ENCODE measurements at regions not wholly inside any gene's neighbourhood (a gene's known extent, or its start where the extent isn't known, plus 50 kb on each side); places are given as distances from the start of the nearest gene placed in this dataset.

DNA sequence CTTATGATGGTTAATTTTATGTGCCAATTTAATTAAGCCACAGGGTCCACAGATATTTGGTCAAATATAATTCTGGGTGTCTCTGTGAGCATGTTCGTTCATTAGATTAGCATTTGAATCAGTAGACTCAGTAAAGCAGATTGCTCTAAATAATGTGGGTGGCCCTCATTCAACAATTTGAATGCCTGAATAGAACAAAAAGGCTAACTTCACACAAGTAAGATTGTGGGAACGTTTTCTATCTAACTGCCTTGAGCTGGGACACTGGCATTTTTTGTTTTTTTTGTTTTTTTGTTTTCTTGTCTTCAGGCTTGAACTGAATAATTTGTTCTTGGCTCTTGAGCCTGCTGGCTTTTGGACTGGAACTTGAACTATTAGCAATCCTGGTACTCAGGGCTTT, 292.4 kb upstream of the SPANXN4 start:
- no peak overlapping the region for H3K27ac ChIP-seq (ENCODE audit: extremely low read length, insufficient read depth, low read length)
- in situ Hi-C loops (cut with HindIII; ENCODE audit: extremely low pct_ligation_motif_present, low pct_unique_long_range_greater_than_20kb): no loop called here
- no peaks in the 10 kb centered on the region for H3K36me3 ChIP-seq (replicated peaks in 1 of 2; ENCODE audit: control insufficient read depth in 1 of 2, insufficient read depth in 2 of 2, low read length in 2 of 2)
- CTCF ChIA-PET (ENCODE audit: low intra/inter-chr PET ratio, low total read pairs): no interaction called here
- POLR2A ChIA-PET: no interaction called here
- H3K4me2 ChIP-seq (ENCODE audit: low read depth, low read length): no peak overlapping the region
- TF ChIP-seq CEBPG (CRISPR knock-in tag; IDR thresholded peaks at IDR 0.05): no peak
- TF ChIP-seq YEATS4 (CRISPR knock-in tag; IDR thresholded peaks at IDR 0.05; ENCODE audit: borderline replicate concordance): no peak
- no peak for TF ChIP-seq ZNF841 (CRISPR knock-in tag; IDR thresholded peaks at IDR 0.05; ENCODE audit: borderline replicate concordance)
- no peak for TF ChIP-seq SNRNP70 (IDR thresholded peaks at IDR 0.05; ENCODE audit: low read depth, low read length)
- TF ChIP-seq MEIS2 (CRISPR knock-in tag; IDR thresholded peaks at IDR 0.05): no peak
- ATAC-seq (no peak), DNase-seq (ENCODE audit: low spot score) (no peak), FAIRE-seq (no peak)
- H2AFZ ChIP-seq (ENCODE audit: low read length): no peak overlapping the region
- H3K4me3 ChIP-seq (replicated peaks in 1 of 3; ENCODE audit: insufficient read depth in 1 of 3, low read depth in 2 of 3, low read length in 3 of 3): no peak overlapping the region
- H4K20me1 ChIP-seq (ENCODE audit: insufficient read depth, low read length): no peaks in the 10 kb centered on the region
- H3K79me2 ChIP-seq (ENCODE audit: insufficient read depth, low read length): no peaks in the 10 kb centered on the region
- no peak overlapping the region for H3K9ac ChIP-seq (ENCODE audit: insufficient read depth, low read depth, low read length)
- no TSS peak for BruUV-seq (replicated peaks)
- 0% methylated on average over 2 of the region's 2 CpGs for WGBS (ENCODE audit: low lambda C conversion rate)
- H3K27me3 ChIP-seq (ENCODE audit: control insufficient read depth in 1 of 2, insufficient read depth in 2 of 2, low read length in 2 of 2): no peaks in the 10 kb centered on the region
- H3K4me1 ChIP-seq (ENCODE audit: insufficient read depth, low read length): no peaks in the 10 kb centered on the region
- H3K9me3 ChIP-seq (ENCODE audit: low read length): peaks cover 62% of the 10 kb centered on the region
- intact Hi-C loops (cut with micrococcal nuclease; ENCODE audit: unreplicated experiment): no loop called here

DNA sequence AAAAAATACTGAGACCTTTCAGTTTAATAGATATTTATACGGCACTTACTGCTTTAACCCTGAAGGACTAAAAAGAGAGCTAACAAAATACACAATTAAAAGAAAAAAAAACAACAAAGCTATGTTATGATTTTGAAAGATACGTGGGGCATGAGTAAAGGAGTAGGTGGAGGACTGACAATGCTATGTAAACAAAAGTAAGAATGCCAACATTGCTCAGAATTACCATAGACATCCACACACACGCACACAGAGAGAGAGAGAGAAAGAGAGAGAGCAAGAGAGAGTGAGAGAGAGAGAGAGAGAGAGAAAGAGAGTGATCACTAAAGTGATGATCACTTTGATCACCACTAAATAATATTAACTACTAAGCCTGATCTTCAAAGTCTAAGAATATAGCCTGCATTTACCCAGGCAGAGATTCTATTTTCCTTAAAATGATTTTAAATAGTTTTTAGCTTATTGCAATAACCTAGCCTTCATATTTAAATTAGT, 313.9 kb upstream of the SPANXN4 start:
- ChIA-PET CTCF (ENCODE audit: low intra/inter-chr PET ratio, low total read pairs) (no interaction called here), POLR2A (no interaction called here)
- no peaks in the 10 kb centered on the region for H3K27me3 ChIP-seq (ENCODE audit: control insufficient read depth in 1 of 2, insufficient read depth in 2 of 2, low read length in 2 of 2)
- DNase-seq (ENCODE audit: low spot score) (no peak), ATAC-seq (no peak), FAIRE-seq (no peak)
- H3K79me2 ChIP-seq (ENCODE audit: insufficient read depth, low read length): no peaks in the 10 kb centered on the region
- H3K4me1 ChIP-seq (ENCODE audit: insufficient read depth, low read length): no peaks in the 10 kb centered on the region
- H4K20me1 ChIP-seq (ENCODE audit: insufficient read depth, low read length): no peaks in the 10 kb centered on the region
- no peak overlapping the region for H3K4me2 ChIP-seq (ENCODE audit: low read depth, low read length)
- 4% methylated on average over 3 of the region's 3 CpGs for WGBS (ENCODE audit: low lambda C conversion rate)
- H3K36me3 ChIP-seq (replicated peaks in 1 of 2; ENCODE audit: control insufficient read depth in 1 of 2, insufficient read depth in 2 of 2, low read length in 2 of 2): no peaks in the 10 kb centered on the region
- no peak overlapping the region for H3K9ac ChIP-seq (ENCODE audit: insufficient read depth, low read depth, low read length)
- H3K9me3 ChIP-seq (ENCODE audit: low read length): peaks cover 37% of the 10 kb centered on the region
- no peak overlapping the region for H3K4me3 ChIP-seq (replicated peaks in 1 of 3; ENCODE audit: insufficient read depth in 1 of 3, low read depth in 2 of 3, low read length in 3 of 3)
- no TSS peak for BruUV-seq (replicated peaks)
- intact Hi-C loops (cut with micrococcal nuclease; ENCODE audit: unreplicated experiment) (no loop called here), in situ Hi-C loops (cut with HindIII; ENCODE audit: extremely low pct_ligation_motif_present, low pct_unique_long_range_greater_than_20kb) (no loop called here)
- H2AFZ ChIP-seq (ENCODE audit: low read length): no peak overlapping the region
- no peak overlapping the region for H3K27ac ChIP-seq (ENCODE audit: extremely low read length, insufficient read depth, low read length)
- TF ChIP-seq ZNF543 (CRISPR knock-in tag; IDR thresholded peaks at IDR 0.05): no peak
- no peak for TF ChIP-seq HOXA9 (CRISPR knock-in tag; IDR thresholded peaks at IDR 0.05; ENCODE audit: borderline replicate concordance)
- TF ChIP-seq TCF12 (IDR thresholded peaks at IDR 0.05): no peak
- no peak for TF ChIP-seq TCF12 (CRISPR knock-in tag; IDR thresholded peaks at IDR 0.05)
- TF ChIP-seq ZNF335 (CRISPR knock-in tag; IDR thresholded peaks at IDR 0.05): no peak
- TF ChIP-seq, protein P1, sequence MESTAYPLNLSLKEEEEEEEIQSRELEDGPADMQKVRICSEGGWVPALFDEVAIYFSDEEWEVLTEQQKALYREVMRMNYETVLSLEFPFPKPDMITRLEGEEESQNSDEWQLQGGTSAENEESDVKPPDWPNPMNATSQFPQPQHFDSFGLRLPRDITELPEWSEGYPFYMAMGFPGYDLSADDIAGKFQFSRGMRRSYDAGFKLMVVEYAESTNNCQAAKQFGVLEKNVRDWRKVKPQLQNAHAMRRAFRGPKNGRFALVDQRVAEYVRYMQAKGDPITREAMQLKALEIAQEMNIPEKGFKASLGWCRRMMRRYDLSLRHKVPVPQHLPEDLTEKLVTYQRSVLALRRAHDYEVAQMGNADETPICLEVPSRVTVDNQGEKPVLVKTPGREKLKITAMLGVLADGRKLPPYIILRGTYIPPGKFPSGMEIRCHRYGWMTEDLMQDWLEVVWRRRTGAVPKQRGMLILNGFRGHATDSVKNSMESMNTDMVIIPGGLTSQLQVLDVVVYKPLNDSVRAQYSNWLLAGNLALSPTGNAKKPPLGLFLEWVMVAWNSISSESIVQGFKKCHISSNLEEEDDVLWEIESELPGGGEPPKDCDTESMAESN (CRISPR knock-in tag; conservative IDR thresholded peaks at IDR 0.05): no peak
- TF ChIP-seq, protein P2, sequence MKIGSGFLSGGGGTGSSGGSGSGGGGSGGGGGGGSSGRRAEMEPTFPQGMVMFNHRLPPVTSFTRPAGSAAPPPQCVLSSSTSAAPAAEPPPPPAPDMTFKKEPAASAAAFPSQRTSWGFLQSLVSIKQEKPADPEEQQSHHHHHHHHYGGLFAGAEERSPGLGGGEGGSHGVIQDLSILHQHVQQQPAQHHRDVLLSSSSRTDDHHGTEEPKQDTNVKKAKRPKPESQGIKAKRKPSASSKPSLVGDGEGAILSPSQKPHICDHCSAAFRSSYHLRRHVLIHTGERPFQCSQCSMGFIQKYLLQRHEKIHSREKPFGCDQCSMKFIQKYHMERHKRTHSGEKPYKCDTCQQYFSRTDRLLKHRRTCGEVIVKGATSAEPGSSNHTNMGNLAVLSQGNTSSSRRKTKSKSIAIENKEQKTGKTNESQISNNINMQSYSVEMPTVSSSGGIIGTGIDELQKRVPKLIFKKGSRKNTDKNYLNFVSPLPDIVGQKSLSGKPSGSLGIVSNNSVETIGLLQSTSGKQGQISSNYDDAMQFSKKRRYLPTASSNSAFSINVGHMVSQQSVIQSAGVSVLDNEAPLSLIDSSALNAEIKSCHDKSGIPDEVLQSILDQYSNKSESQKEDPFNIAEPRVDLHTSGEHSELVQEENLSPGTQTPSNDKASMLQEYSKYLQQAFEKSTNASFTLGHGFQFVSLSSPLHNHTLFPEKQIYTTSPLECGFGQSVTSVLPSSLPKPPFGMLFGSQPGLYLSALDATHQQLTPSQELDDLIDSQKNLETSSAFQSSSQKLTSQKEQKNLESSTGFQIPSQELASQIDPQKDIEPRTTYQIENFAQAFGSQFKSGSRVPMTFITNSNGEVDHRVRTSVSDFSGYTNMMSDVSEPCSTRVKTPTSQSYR (CRISPR knock-in tag; IDR thresholded peaks at IDR 0.05; ENCODE audit: borderline replicate concordance): no peak
- TF ChIP-seq ZSCAN20 (CRISPR knock-in tag; IDR thresholded peaks at IDR 0.05; ENCODE audit: borderline replicate concordance): no peak
- TF ChIP-seq, protein P3, sequence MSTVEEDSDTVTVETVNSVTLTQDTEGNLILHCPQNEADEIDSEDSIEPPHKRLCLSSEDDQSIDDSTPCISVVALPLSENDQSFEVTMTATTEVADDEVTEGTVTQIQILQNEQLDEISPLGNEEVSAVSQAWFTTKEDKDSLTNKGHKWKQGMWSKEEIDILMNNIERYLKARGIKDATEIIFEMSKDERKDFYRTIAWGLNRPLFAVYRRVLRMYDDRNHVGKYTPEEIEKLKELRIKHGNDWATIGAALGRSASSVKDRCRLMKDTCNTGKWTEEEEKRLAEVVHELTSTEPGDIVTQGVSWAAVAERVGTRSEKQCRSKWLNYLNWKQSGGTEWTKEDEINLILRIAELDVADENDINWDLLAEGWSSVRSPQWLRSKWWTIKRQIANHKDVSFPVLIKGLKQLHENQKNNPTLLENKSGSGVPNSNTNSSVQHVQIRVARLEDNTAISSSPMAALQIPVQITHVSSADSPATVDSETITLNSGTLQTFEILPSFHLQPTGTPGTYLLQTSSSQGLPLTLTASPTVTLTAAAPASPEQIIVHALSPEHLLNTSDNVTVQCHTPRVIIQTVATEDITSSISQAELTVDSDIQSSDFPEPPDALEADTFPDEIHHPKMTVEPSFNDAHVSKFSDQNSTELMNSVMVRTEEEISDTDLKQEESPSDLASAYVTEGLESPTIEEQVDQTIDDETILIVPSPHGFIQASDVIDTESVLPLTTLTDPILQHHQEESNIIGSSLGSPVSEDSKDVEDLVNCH (CRISPR knock-in tag; IDR thresholded peaks at IDR 0.05): no peak

Data from HepG2 (cell line).